ENCODE measurements at regions not wholly inside any gene's neighbourhood (a gene's known extent, or its start where the extent isn't known, plus 50 kb on each side); places are given as distances from the start of the nearest gene placed in this dataset.
"Not testable (repeated sequence)": the region's sequence is repeated elsewhere in the genome, so short reads cannot be mapped to it uniquely, and the experiment has no call there.

GRCh38 chr9:97774673-97775072 is 77.5 kb upstream of the XPA start:
- DNase-seq: no peak

DNA sequence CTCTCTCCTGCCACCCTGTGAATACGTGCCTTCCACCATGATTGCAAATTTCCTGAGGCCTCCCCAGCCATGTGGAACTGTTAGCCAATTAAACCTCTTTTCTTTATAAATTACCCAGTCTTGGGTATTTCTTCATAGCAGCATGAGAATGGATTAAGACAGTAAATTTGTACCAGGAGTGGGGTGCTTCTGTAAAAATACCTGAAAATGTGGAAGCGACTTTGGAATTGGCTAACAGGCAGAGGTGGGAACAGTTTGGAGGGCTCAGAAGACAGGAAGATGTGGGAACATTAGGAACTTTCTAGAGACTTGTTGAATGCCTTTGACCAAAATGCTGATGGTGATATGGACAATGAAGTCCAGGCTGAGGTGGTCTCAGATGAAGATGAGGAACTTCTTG is 74.3 kb upstream of the FOXE1 start:
- not testable (repeated sequence) for DNase-seq

DNA sequence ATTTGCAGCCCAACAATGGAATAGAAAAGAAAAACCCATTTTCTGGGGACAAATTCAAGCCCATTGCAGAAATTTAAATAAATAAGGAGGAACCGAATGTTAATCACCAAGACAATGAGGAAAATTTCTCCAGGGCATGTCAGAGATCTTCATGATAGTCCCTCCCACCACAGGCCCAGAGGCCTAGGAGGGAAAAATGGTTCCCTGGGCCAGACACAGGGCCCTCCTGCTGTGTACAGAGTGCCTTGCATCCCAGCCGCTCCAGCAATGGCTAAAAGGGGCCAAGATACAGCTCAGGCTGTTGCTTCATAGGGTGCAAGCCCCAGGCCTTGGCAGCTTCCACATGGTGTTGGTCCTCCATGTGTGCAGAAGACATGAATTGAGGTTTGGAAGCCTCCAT is 73.4 kb upstream of the FOXE1 start:
- DNase-seq: no peak

DNA sequence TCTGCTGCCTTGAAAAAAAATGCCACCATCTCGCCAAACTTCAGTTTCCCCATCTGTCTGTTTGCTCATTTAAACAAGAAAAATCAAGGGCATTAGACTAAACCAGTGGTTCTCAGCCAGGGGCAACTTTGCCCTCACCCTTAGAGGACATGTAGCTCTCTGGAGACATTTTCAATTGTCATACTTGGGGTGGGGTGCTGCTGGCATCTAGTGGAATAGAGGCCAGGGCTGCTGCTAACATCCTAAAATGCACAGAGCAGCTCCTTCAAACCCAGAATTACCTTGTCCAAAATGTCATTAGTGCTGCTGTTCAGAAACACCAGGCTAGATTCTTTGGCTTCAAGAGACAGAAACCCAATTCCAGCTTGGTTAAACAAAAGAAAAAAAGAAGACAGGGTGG is 71.1 kb upstream of the FOXE1 start:
- no peak for DNase-seq

- no peak for DNase-seq
These were observed 66.7 kb upstream of the FOXE1 start for GRCh38 chr9:97786341-97786740.

GRCh38 chr9:97787551-97787950 is 65.5 kb upstream of the FOXE1 start:
- no peak for DNase-seq

GRCh38 chr9:97788763-97789663 is 64.0 kb upstream of the FOXE1 start:
- no peak for DNase-seq

GRCh38 chr9:97790542-97790941 is 62.5 kb upstream of the FOXE1 start:
- DNase-seq: no peak

DNA sequence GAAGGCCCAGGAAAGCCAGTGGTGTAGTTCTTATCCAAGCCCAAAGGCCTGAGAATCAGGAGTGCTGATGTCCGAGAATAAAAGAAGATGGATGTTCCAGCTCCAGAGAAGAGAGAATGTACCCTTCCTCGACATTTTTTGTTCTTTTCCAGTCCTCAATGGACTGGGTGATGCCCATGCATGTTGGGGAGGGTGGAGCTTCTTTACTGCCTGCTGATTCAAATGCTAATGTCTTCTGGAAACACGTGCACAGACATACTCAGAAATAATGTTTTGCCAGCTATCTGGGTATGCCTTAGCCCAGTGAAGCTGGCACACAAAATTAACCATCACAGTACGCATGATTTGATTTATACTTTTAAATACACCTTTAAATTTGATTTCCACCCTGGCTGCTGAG is 61.5 kb upstream of the FOXE1 start:
- no peak for DNase-seq

DNA sequence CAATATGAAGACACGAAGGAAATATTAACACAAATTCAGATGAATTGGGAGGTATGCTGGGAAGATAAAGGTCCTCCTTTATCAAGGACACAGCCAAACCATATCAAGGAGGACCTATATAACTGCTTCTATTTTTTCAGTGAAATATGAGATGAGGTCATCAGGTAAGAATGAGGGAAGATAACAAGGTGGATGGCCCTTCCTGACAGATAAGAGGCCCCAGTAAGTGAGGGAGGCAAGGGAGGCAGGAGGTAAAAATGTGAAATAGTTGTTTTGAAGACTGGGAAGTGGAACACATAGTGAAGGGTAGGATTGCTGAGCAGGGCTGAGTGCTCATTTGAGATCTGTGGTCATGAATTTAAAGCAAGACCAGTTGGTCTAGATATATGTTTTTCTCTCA is 60.0 kb upstream of the FOXE1 start:
- no peak for DNase-seq

DNA sequence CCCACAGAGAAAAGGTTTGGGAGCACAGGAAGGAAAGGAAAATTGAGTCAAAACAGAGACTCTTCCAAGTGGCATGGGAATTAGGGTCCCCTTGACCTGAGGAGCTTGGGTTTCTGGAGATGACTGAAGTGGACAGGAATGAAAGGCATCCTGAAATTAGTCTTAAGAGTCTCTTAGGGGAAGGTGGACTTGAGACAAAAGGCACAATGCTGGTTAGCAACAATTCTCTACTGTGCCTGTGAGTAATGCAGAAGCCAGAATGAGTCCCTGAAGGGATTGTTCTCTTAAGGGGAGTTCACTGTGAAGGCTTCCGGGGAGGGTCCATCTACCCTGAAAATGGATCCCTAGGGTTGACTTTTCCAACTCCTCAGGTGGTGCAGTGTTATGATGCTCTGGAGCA is 58.4 kb upstream of the FOXE1 start:
- DNase-seq: no peak

DNA sequence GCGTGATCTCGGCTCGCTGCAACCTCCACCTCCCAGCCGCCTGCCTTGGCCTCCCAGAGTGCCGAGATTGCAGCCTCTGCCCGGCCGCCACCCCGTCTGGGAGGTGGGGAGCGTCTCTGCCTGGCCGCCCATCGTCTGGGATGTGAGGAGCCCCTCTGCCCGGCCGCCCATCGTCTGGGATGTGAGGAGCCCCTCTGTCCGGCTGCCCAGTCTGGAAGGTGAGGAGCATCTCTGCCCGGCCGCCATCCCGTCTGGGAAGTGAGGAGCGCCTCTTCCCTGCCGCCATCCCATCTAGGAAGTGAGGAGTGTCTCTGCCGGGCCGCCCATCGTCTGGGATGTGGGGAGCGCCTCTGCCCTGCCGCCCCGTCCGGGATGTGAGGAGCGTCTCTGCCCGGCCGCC is 56.9 kb upstream of the FOXE1 start:
- not testable (repeated sequence) for DNase-seq

- DNase-seq: no peak
These were observed 51.8 kb upstream of the FOXE1 start for GRCh38 chr9:97801180-97801579.

GRCh38 chr9:97802276-97802675 is 50.8 kb upstream of the FOXE1 start:
- no peak for DNase-seq

DNA sequence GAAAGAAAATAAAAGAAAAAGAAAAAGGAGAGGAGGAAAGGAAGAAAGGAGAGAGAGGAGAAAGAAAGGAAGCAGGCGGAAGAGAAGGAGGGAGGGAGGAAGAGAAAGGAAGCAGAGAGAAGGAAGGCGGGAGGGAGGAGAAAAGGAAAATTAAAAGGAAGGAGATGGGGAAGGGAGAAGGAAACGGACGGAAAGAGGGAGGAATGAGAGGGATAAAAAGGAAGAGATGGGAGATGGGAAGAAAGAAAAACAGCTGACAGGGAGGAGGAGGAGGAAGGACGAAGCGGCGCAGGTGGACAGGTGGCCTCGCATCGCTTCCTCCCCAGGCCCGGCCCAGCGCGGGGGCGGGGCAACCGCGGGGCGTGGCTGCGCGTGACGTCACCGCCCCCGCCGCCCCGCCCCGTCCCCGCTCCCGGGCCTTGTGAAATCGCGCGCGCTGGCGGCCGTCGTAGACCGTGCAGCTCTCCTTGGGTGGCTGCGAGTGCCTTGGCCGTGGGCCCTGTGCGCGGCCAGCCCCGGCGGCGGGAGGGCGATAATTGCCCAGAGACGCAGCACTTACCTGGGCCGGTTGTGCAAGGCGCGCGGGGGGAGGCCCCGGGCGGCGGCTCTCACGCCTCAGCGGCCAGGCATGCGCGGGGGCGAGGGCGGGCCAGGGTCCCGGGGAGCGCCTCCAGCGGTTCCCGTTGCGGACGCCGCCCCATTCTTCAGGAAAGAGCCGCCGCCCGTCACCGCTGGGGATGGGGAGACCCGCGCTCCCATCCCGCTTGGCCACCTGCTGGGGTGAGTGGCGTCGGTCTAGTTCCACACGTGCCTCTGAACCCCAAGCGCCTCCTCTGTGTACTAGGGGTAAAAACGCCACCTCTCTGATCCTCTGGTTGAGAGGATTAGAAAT is 49.6 kb upstream of the FOXE1 start:
- DNase-seq: peak; percentile 77
